ENCODE measurements at regions not wholly inside any gene's neighbourhood (a gene's known extent, or its start where the extent isn't known, plus 50 kb on each side); places are given as distances from the start of the nearest gene placed in this dataset.

- Histone ChIP-seq H3F3A (ENCODE audit: insufficient read depth, low read length) (no peaks in the 10 kb centered on the region), H3K79me2 (ENCODE audit: insufficient read depth, low read length) (no peaks in the 10 kb centered on the region), H3K4me2 (ENCODE audit: low read length) (no peak overlapping the region), H3K36me3 (ENCODE audit: insufficient read depth, low read length) (no peaks in the 10 kb centered on the region), H2AFZ (ENCODE audit: low read length) (no peak overlapping the region), H3K27me3 (ENCODE audit: insufficient read depth, low read length) (no peaks in the 10 kb centered on the region), H3K4me3 (ENCODE audit: low read depth, low read length, poor library complexity, severe bottlenecking) (no peak overlapping the region), H3K27ac (ENCODE audit: low read depth, low read length, poor library complexity, severe bottlenecking) (no peak overlapping the region), H3K9ac (ENCODE audit: low read length) (no peak overlapping the region), H3K9me3 (ENCODE audit: low read length) (no peaks in the 10 kb centered on the region), H3K4me1 (ENCODE audit: insufficient read depth, low read length, severe bottlenecking) (no peaks in the 10 kb centered on the region), H4K20me1 (ENCODE audit: insufficient read depth, low read length) (no peaks in the 10 kb centered on the region), H3K9me2 (ENCODE audit: low read depth, low read length) (no peaks in the 10 kb centered on the region)
- TF ChIP-seq EZH2 (IDR thresholded peaks at IDR 0.05; ENCODE audit: borderline replicate concordance, low read length): no peak
- TF ChIP-seq CTCF (IDR thresholded peaks at IDR 0.05; ENCODE audit: low read length): no peak
These were observed 866.9 kb upstream of the LRRTM1 start for GRCh38 chr2:81171447-81171846.

- H3K79me2 ChIP-seq (ENCODE audit: insufficient read depth, low read length): no peaks in the 10 kb centered on the region
- H3K27me3 ChIP-seq (ENCODE audit: insufficient read depth, low read length): no peaks in the 10 kb centered on the region
- H3K4me2 ChIP-seq (ENCODE audit: low read length): no peak overlapping the region
- H3K4me3 ChIP-seq (ENCODE audit: low read depth, low read length, poor library complexity, severe bottlenecking): no peak overlapping the region
- no peak for TF ChIP-seq EZH2 (IDR thresholded peaks at IDR 0.05; ENCODE audit: borderline replicate concordance, low read length)
- TF ChIP-seq CTCF (IDR thresholded peaks at IDR 0.05; ENCODE audit: low read length): no peak
- H3K4me1 ChIP-seq (ENCODE audit: insufficient read depth, low read length, severe bottlenecking): no peaks in the 10 kb centered on the region
- H3K36me3 ChIP-seq (ENCODE audit: insufficient read depth, low read length): no peaks in the 10 kb centered on the region
- H4K20me1 ChIP-seq (ENCODE audit: insufficient read depth, low read length): no peaks in the 10 kb centered on the region
- H3K9me2 ChIP-seq (ENCODE audit: low read depth, low read length): no peaks in the 10 kb centered on the region
- no peak overlapping the region for H3K9ac ChIP-seq (ENCODE audit: low read length)
- H3K9me3 ChIP-seq (ENCODE audit: low read length): no peaks in the 10 kb centered on the region
- no peak overlapping the region for H3K27ac ChIP-seq (ENCODE audit: low read depth, low read length, poor library complexity, severe bottlenecking)
- H3F3A ChIP-seq (ENCODE audit: insufficient read depth, low read length): no peaks in the 10 kb centered on the region
- no peak overlapping the region for H2AFZ ChIP-seq (ENCODE audit: low read length)
These were observed 859.0 kb upstream of the LRRTM1 start for GRCh38 chr2:81163583-81163982.

DNA sequence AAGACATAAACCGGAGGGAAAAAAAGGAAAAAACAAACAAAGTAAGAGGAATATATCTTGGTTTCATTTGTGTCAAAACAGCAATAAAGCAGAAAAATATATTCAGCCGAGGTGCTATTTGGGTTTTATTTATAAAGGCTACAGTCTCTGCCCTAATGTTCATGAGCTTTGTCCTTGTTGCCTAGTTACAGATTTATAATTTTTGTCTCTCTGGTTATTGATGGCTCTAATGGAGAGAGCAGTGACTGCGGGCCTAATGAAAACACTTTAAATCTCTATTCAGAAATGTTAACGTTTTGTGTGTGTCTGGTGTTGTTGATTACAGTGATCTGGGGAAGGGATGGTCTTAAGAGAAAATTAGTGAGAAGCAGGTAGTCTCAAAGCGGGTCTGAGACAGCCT lies 854.0 kb upstream of the LRRTM1 start:
- Histone ChIP-seq H3K9ac (ENCODE audit: low read length) (no peak overlapping the region), H2AFZ (ENCODE audit: low read length) (no peak overlapping the region), H3K27me3 (ENCODE audit: insufficient read depth, low read length) (no peaks in the 10 kb centered on the region), H3K4me2 (ENCODE audit: low read length) (no peak overlapping the region), H3K9me2 (ENCODE audit: low read depth, low read length) (no peaks in the 10 kb centered on the region), H4K20me1 (ENCODE audit: insufficient read depth, low read length) (no peaks in the 10 kb centered on the region), H3K79me2 (ENCODE audit: insufficient read depth, low read length) (no peaks in the 10 kb centered on the region), H3K4me1 (ENCODE audit: insufficient read depth, low read length, severe bottlenecking) (no peaks in the 10 kb centered on the region), H3F3A (ENCODE audit: insufficient read depth, low read length) (no peaks in the 10 kb centered on the region), H3K4me3 (ENCODE audit: low read depth, low read length, poor library complexity, severe bottlenecking) (no peak overlapping the region), H3K36me3 (ENCODE audit: insufficient read depth, low read length) (no peaks in the 10 kb centered on the region), H3K9me3 (ENCODE audit: low read length) (no peaks in the 10 kb centered on the region), H3K27ac (ENCODE audit: low read depth, low read length, poor library complexity, severe bottlenecking) (no peak overlapping the region)
- TF ChIP-seq EZH2 (IDR thresholded peaks at IDR 0.05; ENCODE audit: borderline replicate concordance, low read length) (no peak), CTCF (IDR thresholded peaks at IDR 0.05; ENCODE audit: low read length) (no peak)
